ENCODE measurements at regions not wholly inside any gene's neighbourhood (a gene's known extent, or its start where the extent isn't known, plus 50 kb on each side); places are given as distances from the start of the nearest gene placed in this dataset.

DNA sequence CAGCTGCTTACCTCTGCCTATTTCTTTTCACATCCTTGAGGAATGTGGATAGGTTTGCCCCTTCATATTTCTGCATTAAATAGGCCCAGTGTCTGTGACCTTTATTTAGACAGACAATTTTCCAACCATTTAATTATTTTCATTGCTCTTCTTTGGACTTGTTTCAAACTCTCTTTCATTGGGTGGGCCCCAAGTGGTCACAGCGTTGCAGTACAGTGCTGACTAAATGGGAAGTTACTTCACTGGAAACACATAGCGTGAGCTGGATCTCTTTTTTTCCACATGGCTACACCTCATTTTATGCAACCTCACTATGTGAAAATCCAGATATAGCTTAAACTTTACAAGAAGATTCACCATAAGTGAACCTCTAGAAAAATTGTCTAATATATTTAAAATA lies 438.9 kb downstream of the ADAMTS20 start:
- TF ChIP-seq, protein P1, sequence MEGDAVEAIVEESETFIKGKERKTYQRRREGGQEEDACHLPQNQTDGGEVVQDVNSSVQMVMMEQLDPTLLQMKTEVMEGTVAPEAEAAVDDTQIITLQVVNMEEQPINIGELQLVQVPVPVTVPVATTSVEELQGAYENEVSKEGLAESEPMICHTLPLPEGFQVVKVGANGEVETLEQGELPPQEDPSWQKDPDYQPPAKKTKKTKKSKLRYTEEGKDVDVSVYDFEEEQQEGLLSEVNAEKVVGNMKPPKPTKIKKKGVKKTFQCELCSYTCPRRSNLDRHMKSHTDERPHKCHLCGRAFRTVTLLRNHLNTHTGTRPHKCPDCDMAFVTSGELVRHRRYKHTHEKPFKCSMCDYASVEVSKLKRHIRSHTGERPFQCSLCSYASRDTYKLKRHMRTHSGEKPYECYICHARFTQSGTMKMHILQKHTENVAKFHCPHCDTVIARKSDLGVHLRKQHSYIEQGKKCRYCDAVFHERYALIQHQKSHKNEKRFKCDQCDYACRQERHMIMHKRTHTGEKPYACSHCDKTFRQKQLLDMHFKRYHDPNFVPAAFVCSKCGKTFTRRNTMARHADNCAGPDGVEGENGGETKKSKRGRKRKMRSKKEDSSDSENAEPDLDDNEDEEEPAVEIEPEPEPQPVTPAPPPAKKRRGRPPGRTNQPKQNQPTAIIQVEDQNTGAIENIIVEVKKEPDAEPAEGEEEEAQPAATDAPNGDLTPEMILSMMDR (IDR thresholded peaks at IDR 0.05 in 4 of 5, conservative IDR thresholded peaks at IDR 0.05 in 1 of 5), result no peak
- TF ChIP-seq POLR2A (IDR thresholded peaks at IDR 0.05), result no peak
